NCI-H2081 (cell line): ENCODE measurements at regions not wholly inside any gene's neighbourhood (a gene's known extent, or its start where the extent isn't known, plus 50 kb on each side); places are given as distances from the start of the nearest gene placed in this dataset.

Experiments
- DNase-seq, 2 experiments: peaks; one replicate each; lab custom pipeline; 2025; lab: John Stamatoyannopoulos, UW

DNA sequence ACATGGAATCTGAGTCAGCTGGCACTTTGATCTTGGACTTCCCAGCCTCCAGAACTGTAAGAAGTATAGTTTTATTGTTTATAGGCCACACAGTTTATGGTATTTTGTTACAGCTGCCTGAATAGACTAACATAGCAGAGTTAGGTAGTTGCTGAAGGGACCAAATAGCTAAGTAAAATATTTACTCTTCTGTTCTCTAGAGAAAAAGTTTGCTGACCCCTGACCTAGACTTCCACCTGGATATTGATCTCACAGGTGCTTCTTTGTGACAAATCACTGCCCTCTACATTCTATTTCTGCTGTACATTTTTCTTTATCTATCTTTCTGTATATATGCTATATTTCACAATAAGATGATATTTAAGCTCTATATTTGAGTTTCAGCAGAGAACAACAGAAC, 212.5 kb downstream of the CSNK2A3 start:
- DNase-seq = no peak

DNA sequence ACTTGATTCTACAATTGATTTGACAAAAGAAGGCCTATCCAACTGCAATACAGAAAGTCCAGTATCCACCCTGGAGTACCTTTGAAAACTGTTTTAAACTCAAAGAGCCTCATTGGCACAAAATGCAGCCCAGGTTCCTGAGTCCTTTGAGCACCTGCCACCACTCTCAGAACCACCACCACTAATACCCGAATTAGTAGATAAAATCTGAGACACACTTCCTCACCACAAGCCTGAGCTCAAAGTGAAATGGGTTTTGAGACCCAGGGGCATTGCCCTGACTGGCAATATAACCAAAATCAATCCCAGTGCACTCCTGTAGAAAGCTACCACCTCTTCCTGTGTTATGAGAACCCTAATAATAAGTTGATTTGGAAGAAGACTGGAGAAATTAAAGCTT, 215.7 kb downstream of the CSNK2A3 start:
- no peak for DNase-seq

DNA sequence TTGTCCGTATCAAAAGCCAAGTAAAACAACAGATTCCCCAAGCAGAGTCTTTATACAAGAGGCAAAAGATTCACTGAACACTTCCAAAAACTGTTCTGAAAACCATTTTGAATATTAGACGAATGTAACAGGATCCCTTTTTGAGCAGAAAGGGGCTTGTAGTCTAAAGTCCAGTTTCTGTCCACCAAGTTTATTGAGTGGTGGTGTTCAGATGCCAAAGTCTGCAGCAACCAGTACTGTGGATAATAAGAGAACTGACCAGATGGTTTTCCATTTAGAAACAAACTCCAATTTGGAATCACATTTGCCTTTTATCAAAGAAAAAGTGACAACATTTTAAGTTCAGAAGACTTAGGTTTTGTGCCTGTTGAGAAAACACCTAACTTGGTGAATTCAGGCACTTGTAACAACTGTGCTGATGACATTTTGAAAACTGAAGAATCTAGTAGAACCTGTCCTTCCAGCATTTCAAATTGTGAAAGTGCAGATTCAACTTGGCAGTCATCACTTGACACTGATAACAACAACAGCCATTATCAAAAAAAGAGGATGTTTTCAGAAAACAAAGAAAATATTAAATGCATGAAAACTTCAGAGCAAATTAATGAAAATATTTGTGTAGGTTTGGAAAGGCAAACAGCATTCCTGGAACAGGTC, 217.1 kb downstream of the CSNK2A3 start:
- no peak for DNase-seq

DNA sequence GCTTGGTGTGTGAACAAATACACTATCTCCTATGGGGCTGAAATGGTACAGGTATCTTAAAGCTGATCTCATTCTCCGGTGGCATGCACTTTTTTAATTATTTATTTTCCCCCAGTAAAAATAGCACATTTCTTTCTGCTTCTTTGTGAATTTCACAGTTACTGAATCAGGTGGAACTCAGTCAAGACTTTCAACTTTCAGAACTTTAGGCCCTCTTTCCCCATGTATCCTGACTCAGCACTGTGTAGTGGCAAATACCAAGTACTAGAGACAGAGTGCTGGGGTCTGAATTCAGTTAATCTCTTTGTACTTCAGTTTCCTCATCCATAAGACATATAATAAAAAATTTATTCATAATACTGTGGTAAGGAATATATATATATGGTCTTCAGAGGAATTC, 223.9 kb downstream of the CSNK2A3 start:
- no peak for DNase-seq

DNA sequence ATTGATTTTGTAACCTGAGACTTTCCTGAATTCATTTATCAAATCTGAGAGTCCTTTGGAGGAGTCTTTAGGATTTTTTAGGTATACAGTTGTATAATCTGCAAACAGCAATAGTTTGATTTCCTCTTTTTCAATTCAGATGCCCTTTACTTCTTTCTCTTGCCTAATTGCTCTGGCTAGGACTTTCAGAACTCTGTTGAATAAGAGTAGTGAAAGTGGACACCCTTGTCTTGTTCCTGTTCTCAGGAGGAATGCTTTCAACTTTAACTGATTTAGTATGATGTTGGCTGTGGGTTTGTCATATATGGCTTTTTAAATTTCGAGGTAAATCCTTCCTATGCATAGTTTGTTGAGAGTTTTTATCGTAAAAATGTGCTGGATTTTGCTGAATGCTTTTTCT, 227.4 kb downstream of the CSNK2A3 start:
- no peak for DNase-seq

DNA sequence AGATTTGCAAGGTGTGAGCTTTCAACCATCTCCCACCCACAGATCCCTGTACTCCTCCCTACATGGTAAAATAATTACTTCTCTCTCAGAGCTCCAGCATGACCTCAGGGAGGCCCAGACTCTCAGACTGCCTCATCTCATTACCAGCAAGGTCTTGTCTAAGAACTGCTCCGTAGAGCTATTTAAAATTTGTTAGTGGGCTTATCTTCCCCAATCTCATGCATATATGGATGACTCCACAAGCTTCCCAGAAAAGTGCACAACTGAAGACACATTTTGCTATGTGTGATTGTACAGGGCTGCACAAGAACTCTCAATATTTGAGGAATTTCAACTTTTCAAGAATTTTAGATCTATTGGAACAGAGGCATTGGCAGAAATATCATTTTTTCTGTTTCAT, 230.3 kb downstream of the CSNK2A3 start:
- DNase-seq = no peak

DNA sequence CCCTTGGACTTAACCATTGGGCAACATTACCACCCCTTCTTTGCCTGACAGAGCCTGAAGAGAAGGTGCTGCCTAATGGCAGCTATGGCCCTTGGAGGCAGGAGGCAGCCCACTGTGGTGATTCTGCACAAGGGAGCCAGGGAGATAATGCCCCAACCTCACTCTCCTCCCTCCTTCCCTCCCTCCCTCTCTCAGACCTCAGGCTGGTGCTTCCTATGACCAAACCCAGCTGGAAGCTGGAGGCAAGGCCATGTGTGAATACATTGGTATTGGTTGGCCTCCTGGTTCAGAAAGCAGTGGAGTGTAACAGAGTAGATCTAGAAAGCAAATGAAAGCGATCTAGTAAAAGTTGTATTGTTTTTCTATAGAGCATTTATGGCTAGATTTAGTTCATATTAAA, 233.1 kb downstream of the CSNK2A3 start:
- no peak for DNase-seq

DNA sequence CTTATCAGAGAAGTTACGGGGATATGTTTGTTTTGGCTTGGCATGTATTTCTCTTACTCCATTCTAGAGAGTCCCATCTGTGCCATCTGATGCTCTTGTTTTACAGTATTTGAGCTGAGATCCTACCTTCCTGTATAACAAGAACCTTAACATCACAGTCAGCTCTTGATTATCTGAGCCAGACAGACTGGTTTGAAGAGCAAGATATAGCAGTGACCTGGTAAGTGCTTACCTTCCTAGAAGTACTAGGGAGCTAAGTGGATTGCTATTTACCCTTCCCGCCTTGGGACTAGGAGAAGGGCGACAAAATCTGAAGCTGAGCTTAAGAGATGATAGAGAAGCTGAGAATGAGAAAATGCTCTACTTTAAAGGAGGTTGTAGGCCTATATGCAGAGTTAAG, 235.3 kb downstream of the CSNK2A3 start:
- no peak for DNase-seq

DNA sequence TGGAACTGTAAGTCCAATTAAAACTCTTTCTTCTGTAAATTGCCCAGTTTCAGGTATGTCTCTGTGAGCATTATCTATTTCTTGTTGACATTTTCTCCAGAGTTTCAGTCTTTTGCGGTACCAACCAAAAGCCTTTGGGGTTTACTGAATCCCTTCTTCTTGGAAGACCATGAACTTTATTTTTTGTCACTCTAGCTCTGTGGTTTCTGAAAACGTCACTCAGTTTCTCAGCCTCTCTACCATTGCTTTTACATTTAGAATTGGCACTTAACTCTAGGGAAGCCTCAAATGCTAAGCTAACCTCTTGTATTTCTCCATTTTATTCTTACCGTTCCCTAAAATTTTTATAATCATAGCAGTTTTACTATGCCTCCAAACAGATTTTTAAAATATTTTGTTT, 237.6 kb downstream of the CSNK2A3 start:
- DNase-seq = no peak

DNA sequence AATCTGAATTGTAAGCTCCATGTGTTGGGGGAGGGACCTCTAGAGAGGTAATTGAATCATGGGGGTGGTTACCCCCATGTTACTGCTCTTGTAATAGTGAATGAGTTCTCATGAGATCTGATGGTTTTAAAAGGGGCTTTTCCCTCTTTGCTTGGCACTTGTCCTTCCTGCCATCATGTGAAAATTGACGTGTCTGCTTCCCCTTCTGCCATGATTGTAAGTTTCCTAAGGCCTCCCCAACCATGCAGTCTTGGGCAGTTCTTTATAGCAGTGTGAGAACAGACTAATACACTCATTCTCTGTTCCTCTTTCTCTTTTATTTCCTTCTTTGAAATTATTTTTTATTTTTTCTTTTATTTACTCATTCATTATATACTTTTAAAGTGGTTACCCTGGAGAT, 239.4 kb downstream of the CSNK2A3 start:
- no peak for DNase-seq

DNA sequence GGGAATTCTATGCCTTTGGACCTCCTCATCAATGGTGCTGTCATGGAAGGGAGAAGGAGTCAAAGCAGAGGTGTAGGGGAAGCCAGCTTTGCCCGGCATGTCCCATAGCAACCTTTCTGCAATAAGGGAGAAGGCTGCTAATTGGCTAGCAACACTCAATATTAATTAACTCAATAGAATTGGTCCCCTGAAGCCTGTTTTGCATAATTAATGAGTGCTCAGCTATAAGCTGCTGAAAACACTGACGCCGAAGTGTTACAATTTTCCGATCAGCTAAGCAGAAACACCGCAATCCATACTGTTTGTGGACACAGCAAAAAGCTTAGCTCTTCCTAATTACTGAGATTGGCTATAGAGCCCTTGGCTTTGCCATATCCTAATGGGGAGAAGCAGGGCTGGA, 245.0 kb downstream of the CSNK2A3 start:
- DNase-seq = peak in 1 of 2 experiments; percentile 39

DNA sequence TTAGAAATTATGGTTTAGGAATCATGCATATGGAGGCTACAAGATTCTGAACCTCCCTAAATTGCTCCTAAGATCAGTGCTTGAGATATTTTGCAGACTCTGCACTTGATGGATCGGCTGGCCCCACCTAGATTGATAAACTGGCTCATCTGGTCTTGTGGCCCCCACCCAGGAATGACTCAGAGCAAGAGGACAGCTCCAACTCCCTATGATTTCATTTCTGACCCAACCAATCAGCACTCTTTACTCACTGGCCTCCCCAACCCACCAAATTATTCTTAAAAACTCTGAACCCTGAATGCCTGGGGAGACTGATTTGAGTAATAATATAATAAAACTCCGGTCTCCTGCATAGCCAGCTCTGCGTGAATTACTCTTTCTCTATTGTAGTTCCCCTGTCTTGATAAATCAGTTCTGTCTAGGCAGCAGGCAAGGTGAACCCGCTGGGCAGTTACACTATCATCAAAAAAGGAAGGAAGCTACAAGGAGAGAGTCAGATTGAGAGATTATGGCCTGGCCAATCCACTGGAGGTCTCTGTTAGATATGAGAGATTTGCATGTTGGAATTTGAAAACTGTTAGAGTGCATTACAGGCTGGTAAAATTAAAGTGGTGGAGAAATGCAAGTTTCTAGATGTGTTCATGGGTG, 245.8 kb downstream of the CSNK2A3 start:
- DNase-seq = no peak

DNA sequence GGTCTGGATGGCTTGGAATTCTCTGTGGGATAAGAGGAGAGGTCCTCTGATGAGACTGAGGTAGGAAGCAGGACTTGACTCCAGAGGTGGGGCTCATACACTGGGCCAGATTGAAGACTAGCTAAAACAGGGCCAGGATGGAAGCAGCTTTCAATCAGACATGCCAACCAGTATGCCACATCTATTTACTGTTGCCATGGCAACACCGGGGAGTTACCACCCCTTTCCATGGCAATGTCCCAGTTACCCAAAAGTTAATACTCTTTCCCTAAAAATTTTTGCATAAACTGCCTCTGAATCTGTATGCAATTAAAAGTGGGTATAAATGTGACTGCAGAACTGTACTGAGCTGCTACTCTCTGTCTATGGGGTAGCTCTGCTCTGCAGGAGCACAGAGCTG, 247.5 kb upstream of the ZBED5 start:
- DNase-seq = no peak

DNA sequence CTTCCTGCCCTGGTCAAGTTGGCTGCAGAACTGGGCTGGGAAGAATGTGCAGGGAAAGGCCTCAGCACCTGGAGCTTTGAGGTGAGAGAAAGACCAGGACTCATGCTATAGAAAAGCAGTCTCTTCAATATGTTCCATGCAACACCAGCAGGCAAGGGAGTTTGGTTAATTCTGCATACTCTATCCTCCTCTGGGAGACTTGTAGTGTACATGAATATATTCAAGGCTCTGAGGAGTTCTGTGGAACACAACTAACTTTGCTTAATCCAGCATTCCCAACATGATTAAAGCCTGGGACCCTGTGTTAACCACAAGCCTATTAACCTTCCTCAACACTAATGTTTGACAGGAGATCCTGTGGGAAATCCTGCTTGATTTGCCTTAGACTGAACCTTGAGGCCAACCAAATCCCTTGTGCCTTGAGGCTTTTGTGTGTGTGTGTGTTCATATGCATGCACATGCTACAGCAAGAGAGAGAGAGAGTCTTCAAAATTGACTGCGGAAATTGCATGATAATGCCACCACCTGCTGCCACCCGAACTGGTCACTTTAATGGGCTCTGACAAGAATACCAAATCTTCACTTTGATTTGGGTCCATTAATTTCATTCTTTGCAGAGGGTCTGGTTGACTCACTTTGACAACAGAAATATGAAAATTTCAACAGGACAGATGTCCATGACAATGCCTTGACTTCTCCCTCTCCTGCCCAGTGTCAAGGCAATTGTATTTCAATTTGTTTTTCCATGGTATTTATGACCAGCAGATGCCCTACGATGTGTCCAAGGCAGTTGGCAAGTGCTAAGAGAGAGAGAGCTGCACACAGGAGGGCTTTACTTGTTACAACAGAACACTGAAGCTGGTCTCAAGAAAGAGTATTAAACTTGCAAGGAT, 238.2 kb upstream of the ZBED5 start:
- no peak for DNase-seq

DNA sequence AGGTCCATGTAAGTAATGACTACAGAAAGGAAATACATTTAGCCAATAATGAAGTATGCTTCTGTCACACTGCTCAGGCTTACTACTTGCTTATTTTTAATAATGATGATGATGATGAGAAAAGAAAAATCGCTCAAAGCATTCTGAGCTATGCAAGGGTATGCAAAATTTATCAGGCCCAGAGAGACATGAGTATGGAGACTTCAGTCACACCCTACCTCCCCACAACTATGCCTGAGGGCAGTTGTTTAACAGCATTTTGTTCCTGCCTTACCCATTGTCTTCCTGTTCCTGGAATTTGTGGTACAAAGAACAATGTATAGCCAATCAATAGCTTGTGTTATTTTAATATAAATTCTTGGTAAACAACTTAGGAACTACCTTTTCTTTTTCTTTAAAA, 232.6 kb upstream of the ZBED5 start:
- DNase-seq = no peak

DNA sequence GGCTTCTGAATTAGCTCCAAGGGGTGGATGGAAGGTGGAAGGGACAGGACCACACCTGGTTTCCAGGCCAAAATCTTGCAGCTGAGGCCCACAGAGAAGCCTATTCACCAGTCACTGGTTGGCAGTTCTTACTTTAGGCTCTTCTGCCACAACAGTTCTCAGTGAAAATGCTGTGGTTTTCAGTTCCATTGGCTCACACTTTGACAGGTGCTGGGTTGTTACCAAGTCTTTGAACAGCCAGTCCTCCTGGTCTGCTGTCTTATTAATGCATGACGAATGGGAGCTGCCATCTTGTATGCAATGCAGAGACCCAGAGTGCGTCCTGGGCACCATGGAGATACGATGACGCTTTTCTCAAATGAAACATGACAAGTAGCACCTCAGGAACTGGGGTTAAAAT, 232.0 kb upstream of the ZBED5 start:
- no peak for DNase-seq

DNA sequence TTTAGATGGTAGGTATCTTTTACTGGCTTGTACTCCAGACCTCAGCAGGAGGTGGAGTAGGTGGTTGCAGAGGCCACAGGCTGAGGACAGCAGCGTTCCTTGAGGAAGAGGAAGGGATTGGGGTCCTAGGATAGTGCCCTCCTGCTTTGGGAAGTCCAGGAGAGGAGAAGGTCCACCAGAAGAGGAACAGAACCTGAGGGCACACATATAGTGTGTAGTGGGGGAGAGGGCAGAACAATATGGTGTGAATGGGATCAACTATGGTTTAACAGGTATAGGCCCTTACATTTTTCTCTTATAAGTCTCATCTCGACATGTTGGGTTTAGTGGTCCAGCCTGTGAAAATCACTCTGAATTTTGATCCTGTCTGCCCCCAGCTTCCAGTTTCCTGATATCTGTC, 229.1 kb upstream of the ZBED5 start:
- no peak for DNase-seq

DNA sequence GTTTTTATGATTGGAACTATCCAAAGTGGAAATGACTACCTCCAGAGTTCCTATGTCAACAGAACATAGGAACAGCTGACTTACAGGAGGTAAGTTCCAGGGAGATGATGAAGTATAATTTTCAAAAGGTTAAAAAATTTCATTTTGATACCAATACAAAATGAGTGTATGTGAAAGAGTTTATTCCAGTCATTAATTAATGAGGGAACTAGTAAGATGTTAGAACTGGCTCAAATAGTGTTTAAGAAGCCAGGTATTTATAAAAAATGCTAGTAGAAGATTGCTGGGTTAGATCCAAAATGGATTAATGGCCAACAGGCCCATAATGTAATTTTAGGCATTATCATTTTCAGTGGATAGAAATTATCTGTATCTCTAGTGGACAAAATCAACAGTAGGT, 227.7 kb upstream of the ZBED5 start:
- no peak for DNase-seq

DNA sequence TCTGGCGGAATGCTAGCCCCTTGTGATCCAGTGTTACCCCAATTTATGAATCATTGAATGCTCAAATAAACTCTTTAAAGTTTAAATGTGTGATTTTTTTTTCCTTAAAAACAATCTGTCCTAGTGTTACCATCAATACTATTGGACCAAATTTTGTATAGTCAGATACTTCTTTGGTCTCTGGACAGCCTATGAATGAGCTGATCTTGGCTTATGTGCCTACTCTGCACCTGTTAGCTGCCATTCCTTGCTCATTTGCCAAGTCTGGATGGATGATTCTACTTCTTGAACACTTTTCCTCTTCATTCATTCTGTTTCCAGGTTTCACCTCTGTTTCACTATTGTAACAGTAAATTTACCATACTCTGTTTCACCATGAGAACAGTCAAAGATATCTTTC, 226.5 kb upstream of the ZBED5 start:
- no peak for DNase-seq

DNA sequence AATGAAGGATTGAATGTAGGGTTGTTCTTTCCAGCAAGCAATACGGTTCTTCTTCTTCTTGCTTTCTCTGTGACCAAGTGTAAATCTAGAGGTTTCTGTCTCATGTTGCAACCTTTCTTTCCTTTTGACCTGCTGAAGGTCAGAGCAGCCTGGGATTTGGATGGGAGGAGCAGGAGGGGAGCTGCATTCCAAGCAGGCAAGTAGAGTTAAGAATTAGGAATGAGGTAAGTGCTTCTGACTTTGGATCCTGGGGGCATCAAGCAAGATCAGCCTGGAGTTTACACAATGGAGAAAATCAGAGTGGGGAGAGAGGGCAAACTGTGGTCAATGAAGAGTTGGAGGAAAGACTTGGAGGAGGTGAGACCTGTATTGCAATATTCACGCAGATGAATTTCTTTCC, 225.6 kb upstream of the ZBED5 start:
- no peak for DNase-seq

DNA sequence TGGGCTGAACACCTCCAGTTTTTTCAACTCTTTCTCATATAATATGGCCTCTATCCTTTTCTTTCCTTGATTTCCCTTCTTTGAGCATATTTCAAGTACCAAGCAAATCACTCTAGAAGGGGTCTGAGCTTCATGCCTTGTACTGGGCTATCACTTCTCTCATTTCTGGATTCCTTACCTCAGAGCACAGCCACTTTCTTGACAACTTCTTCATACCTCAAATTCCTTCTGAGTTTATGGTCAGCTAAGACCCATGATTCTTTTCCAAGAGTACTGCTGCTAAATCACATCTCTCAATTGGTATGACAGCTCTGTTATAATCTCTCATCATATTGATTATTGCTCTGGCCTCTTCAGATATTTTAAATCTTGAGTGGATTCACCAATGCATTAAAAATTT, 224.8 kb upstream of the ZBED5 start:
- DNase-seq = no peak

DNA sequence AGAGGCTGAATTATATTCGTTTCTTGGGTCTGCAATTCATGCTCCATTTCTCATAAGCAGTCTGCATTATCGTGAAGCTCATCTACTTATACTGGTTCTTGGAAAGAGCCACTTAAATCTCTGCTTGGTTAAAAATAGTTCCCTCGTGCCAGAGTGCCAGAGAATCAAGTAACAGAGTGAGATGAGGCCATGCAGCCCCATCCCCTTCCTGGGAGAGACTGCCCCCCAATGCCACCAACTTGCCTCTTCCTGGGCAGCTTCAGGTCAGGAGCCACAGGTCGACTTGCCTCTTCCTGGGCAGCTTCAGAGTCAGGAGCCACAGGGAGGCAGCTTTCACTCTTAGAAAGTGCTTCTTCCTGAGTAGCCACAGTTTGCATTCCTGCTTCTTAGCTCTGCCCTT, 223.9 kb upstream of the ZBED5 start:
- no peak for DNase-seq

DNA sequence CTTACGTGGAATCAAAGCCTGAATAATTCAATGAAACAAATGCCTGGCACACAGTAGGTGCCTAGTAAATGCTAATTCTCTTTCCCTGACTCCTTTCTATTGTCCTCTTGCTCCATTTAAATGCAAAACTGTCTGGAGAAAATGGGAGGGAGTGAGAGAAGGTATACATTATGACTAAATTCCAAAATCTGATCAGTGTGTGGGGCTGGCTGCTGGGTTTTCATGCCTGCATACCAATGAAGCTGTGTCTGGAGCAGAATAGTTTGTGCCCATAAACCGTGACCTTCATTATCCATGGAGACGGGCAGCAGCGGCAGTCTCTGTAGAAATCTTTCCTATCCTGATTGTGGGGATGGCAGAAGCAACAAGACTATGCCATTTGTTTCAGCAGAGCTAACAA, 223.4 kb upstream of the ZBED5 start:
- DNase-seq = no peak
